ENCODE measurements at regions not wholly inside any gene's neighbourhood (a gene's known extent, or its start where the extent isn't known, plus 50 kb on each side); places are given as distances from the start of the nearest gene placed in this dataset.
"Not testable (repeated sequence)": the region's sequence is repeated elsewhere in the genome, so short reads cannot be mapped to it uniquely, and the experiment has no call there.

DNA sequence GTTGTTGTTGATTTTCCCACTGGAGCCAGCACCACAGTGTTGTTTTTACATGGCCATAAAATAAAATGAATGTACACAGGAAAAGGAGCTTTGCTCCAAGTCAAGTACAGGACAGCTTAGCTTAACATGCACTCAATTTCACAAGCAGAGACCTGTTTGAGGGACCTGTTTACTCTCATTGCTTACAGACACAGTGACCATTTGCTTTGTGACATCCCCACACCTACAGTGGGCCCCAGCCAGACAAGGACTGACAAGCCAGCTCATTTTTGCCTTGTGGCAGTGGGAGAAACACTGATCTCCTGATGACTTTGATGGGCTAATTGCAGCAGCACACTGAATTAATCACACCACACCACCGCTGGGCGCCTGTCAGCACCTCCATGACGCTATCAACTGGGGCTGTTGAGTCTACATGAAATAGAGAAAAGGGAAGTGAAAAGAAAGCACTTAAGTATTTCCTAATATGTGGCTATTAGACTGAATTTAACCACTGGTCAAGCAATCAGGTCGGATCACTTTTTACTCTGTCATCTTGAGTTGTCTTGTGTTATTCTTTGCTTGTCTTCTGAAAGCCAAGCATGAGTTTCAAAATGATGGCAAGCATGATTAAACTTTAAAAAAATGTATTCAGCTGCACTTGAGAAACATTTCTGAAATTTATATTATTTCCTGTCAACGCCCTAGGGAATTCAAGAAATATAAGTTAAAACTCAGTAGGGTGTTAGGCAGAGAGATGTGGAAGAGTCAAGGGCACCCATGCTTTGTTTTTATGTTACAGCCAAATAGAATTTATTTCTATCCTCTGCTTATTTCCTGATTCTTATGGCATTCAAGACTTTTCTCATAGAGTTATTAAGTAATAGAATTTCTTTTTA is 557.7 kb downstream of the RAB28 start:
- DNase-seq (ENCODE audit: low read depth): no peak
- no peak overlapping the region for H3K4me3 ChIP-seq (ENCODE audit: low read depth, low read length)
- TF ChIP-seq, protein P1, sequence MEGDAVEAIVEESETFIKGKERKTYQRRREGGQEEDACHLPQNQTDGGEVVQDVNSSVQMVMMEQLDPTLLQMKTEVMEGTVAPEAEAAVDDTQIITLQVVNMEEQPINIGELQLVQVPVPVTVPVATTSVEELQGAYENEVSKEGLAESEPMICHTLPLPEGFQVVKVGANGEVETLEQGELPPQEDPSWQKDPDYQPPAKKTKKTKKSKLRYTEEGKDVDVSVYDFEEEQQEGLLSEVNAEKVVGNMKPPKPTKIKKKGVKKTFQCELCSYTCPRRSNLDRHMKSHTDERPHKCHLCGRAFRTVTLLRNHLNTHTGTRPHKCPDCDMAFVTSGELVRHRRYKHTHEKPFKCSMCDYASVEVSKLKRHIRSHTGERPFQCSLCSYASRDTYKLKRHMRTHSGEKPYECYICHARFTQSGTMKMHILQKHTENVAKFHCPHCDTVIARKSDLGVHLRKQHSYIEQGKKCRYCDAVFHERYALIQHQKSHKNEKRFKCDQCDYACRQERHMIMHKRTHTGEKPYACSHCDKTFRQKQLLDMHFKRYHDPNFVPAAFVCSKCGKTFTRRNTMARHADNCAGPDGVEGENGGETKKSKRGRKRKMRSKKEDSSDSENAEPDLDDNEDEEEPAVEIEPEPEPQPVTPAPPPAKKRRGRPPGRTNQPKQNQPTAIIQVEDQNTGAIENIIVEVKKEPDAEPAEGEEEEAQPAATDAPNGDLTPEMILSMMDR (IDR thresholded peaks at IDR 0.05; ENCODE audit: insufficient read depth, low read length): no peak

DNA sequence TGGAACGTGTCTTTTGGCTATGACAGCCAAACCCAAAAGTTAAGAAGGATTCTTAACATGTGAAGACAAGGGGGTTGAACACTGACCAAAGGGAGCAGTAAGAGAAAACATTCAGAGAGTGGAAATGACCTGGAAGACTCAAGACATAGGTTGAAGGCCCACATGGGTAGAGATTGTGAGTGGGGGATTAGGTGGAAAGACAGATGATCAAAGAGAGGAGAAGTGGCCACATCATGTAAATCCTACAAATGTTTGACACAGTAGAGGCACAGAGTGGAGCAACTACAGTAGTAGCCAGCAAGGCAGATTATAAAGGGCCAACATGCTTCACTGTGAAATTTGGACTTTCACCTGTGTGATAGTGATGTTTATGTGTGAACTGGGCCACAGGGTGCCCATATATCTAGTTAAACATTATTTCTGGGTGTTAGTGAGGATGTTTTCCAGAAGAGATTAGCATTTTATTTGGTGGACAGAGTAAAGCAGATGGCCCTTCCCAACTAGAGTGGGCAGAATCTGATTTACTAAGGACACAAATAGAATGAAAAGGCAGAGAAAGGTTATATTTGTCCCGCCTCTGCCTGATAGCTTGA is 559.3 kb downstream of the RAB28 start:
- TF ChIP-seq, protein P1 (IDR thresholded peaks at IDR 0.05; ENCODE audit: insufficient read depth, low read length): no peak
- H3K4me3 ChIP-seq (ENCODE audit: low read depth, low read length): no peak overlapping the region
- no peak for DNase-seq (ENCODE audit: low read depth)

GRCh38 chr4:12924253-12924652 is 559.9 kb downstream of the RAB28 start:
- TF ChIP-seq, protein P1 (IDR thresholded peaks at IDR 0.05; ENCODE audit: insufficient read depth, low read length): no peak
- no peak overlapping the region for H3K4me3 ChIP-seq (ENCODE audit: low read depth, low read length)
- no peak for DNase-seq (ENCODE audit: low read depth)

- no peak overlapping the region for H3K4me3 ChIP-seq (ENCODE audit: low read depth, low read length)
- DNase-seq (ENCODE audit: low read depth): no peak
- TF ChIP-seq, protein P1 (IDR thresholded peaks at IDR 0.05; ENCODE audit: insufficient read depth, low read length): no peak
These were observed 571.2 kb downstream of the RAB28 start for GRCh38 chr4:12912896-12913418.

DNA sequence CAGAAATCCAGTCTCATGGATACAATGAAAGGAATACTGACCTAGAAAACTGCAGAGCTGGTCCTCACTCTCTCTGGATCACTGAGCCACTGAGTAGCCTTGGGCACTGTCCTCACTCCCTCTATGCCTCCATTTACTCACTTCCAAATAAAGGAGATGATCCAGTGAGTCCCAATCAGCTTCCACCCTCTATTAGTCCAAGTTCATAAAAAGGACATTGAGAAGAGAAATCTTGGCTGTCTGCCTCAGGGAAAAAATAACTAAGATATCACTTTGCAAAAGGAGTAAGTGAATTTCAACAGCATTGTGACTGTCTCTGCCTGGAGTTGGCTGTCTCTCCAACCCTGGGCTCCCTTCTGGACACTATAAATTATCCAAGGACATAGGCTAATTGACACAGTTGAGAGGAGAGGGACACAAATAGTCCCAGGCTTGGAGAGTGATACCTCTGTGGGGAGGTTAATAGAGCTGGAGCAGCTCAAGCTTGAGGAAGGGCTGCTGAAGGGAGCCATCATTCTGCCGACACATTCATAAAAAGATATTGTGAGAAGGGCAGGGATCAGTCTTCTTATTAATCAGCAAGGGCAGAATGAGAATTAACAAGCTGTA is 572.3 kb downstream of the RAB28 start:
- TF ChIP-seq, protein P1 (IDR thresholded peaks at IDR 0.05; ENCODE audit: insufficient read depth, low read length): no peak
- DNase-seq (ENCODE audit: low read depth): no peak
- no peak overlapping the region for H3K4me3 ChIP-seq (ENCODE audit: low read depth, low read length)

DNA sequence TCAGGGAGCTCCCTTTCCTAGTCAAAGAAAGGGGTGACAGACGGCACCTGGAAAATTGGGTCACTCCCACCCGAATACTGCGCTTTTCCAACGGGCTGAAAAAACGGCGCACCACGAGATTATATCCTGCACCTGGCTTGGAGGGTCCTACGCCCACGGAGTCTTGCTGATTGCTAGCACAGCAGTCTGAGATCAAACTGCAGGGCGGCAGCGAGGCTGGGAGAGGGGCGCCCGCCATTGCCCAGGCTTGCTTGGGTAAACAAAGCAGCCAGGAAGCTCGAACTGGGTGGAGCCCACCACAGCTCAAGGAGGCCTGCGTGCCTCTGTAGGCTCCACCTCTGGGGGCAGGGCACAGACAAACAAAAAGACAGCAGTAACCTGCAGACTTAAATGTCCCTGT is 580.5 kb downstream of the RAB28 start:
- H3K4me3 ChIP-seq (ENCODE audit: low read depth, low read length); DNase-seq (ENCODE audit: low read depth): not testable (repeated sequence)

- no peak overlapping the region for H3K4me3 ChIP-seq (ENCODE audit: low read depth, low read length)
- no peak for DNase-seq (ENCODE audit: low read depth)
- TF ChIP-seq, protein P1 (IDR thresholded peaks at IDR 0.05; ENCODE audit: insufficient read depth, low read length): no peak
These were observed 581.4 kb downstream of the RAB28 start for GRCh38 chr4:12902735-12903134.
